ENCODE measurements at regions not wholly inside any gene's neighbourhood (a gene's known extent, or its start where the extent isn't known, plus 50 kb on each side); places are given as distances from the start of the nearest gene placed in this dataset.

GRCh38 chr18:10020171-10020570, 106.4 kb downstream of the VAPA start:
- Histone ChIP-seq H3K4me2 (no peak overlapping the region), H3K27me3 (no peaks in the 10 kb centered on the region), H2AFZ (no peak overlapping the region), H4K20me1 (ENCODE audit: insufficient read depth, poor library complexity, severe bottlenecking) (no peaks in the 10 kb centered on the region), H3K4me3 (no peak overlapping the region), H3K9me3 (ENCODE audit: low read depth) (no peaks in the 10 kb centered on the region), H3K27ac (no peak overlapping the region), H3K36me3 (replicated peaks; ENCODE audit: insufficient read depth, low read depth) (no peaks in the 10 kb centered on the region), H3K4me1 (ENCODE audit: insufficient read depth) (peaks cover 12% of the 10 kb centered on the region), H3K79me2 (no peaks in the 10 kb centered on the region), H3K9me2 (replicated peaks; ENCODE audit: insufficient read depth) (no peaks in the 10 kb centered on the region)
- 66% methylated on average over 6 of the region's 6 CpGs for WGBS (ENCODE audit: low lambda C conversion rate, missing lambda C conversion rate)
- TF ChIP-seq EZH2 (IDR thresholded peaks at IDR 0.05; ENCODE audit: borderline replicate concordance) = no peak
- no peak for TF ChIP-seq CTCF (IDR thresholded peaks at IDR 0.05; ENCODE audit: poor library complexity)
- no peak for TF ChIP-seq EZH2phosphoT487 (IDR thresholded peaks at IDR 0.05; ENCODE audit: low read depth, severe bottlenecking, unreplicated experiment)
- DNase-seq (ENCODE audit: low spot score) = no peak

GRCh38 chr18:10022365-10022764, 108.5 kb downstream of the VAPA start:
- WGBS (ENCODE audit: low lambda C conversion rate, missing lambda C conversion rate) = 97% methylated on average over 4 of the region's 4 CpGs
- Histone ChIP-seq H3K79me2 (no peaks in the 10 kb centered on the region), H3K4me3 (no peak overlapping the region), H3K27me3 (no peaks in the 10 kb centered on the region), H3K4me2 (no peak overlapping the region), H3K27ac (no peak overlapping the region), H3K9me2 (replicated peaks; ENCODE audit: insufficient read depth) (no peaks in the 10 kb centered on the region), H4K20me1 (ENCODE audit: insufficient read depth, poor library complexity, severe bottlenecking) (no peaks in the 10 kb centered on the region), H2AFZ (no peak overlapping the region), H3K36me3 (replicated peaks; ENCODE audit: insufficient read depth, low read depth) (no peaks in the 10 kb centered on the region), H3K9me3 (ENCODE audit: low read depth) (no peaks in the 10 kb centered on the region), H3K4me1 (ENCODE audit: insufficient read depth) (peaks cover under 1% of the 10 kb centered on the region)
- DNase-seq (ENCODE audit: low spot score) = no peak
- TF ChIP-seq EZH2 (IDR thresholded peaks at IDR 0.05; ENCODE audit: borderline replicate concordance) = no peak
- TF ChIP-seq EZH2phosphoT487 (IDR thresholded peaks at IDR 0.05; ENCODE audit: low read depth, severe bottlenecking, unreplicated experiment) = no peak

GRCh38 chr18:10023853-10024570, 110.2 kb downstream of the VAPA start:
- Histone ChIP-seq H3K4me2 (peak overlapping the region; percentile 8), H3K79me2 (no peaks in the 10 kb centered on the region), H3K36me3 (replicated peaks; ENCODE audit: insufficient read depth, low read depth) (no peaks in the 10 kb centered on the region), H3K27me3 (no peaks in the 10 kb centered on the region), H3K4me1 (ENCODE audit: insufficient read depth) (no peaks in the 10 kb centered on the region), H4K20me1 (ENCODE audit: insufficient read depth, poor library complexity, severe bottlenecking) (no peaks in the 10 kb centered on the region), H2AFZ (no peak overlapping the region), H3K9me2 (replicated peaks; ENCODE audit: insufficient read depth) (no peaks in the 10 kb centered on the region), H3K9me3 (ENCODE audit: low read depth) (no peaks in the 10 kb centered on the region), H3K4me3 (no peak overlapping the region), H3K27ac (no peak overlapping the region)
- TF ChIP-seq CTCF (IDR thresholded peaks at IDR 0.05; ENCODE audit: poor library complexity) = no peak
- DNase-seq (ENCODE audit: low spot score) = no peak
- WGBS (ENCODE audit: low lambda C conversion rate, missing lambda C conversion rate) = 59% methylated on average over 10 of the region's 10 CpGs

GRCh38 chr18:10025711-10026670, 112.2 kb downstream of the VAPA start:
- WGBS (ENCODE audit: low lambda C conversion rate, missing lambda C conversion rate) = 87% methylated on average over 15 of the region's 15 CpGs
- Histone ChIP-seq H3K27ac (no peak overlapping the region), H3K36me3 (replicated peaks; ENCODE audit: insufficient read depth, low read depth) (no peaks in the 10 kb centered on the region), H4K20me1 (ENCODE audit: insufficient read depth, poor library complexity, severe bottlenecking) (no peaks in the 10 kb centered on the region), H3K4me1 (ENCODE audit: insufficient read depth) (no peaks in the 10 kb centered on the region), H3K79me2 (no peaks in the 10 kb centered on the region), H3K9me2 (replicated peaks; ENCODE audit: insufficient read depth) (no peaks in the 10 kb centered on the region), H2AFZ (no peak overlapping the region), H3K4me2 (no peak overlapping the region), H3K9me3 (ENCODE audit: low read depth) (no peaks in the 10 kb centered on the region), H3K27me3 (no peaks in the 10 kb centered on the region), H3K4me3 (no peak overlapping the region)
- no peak for TF ChIP-seq EZH2 (IDR thresholded peaks at IDR 0.05; ENCODE audit: borderline replicate concordance)
- TF ChIP-seq CTCF (IDR thresholded peaks at IDR 0.05; ENCODE audit: poor library complexity) = no peak
- TF ChIP-seq EZH2phosphoT487 (IDR thresholded peaks at IDR 0.05; ENCODE audit: low read depth, severe bottlenecking, unreplicated experiment) = no peak
- DNase-seq (ENCODE audit: low spot score) = no peak

Data from hepatocyte (in vitro differentiated cells).